HCT116 (cell line): ENCODE measurements at regions not wholly inside any gene's neighbourhood (a gene's known extent, or its start where the extent isn't known, plus 50 kb on each side); places are given as distances from the start of the nearest gene placed in this dataset.

ENCODE experiments used
- ATAC-seq: fragments of 200-7000 bp; cut with Tn5 transposase; 2 replicates; pipeline ENCODE4 v1.9.1; 2020; ENCODE audit warnings: mild to moderate bottlenecking, moderate library complexity
- BruUV-seq: library from RNA; stranded (reverse); fragments of 400-500 nt; replicated peaks from 2 replicates; lab custom pipeline; 2021; lab: Mats Ljungman, UMichigan
- CTCF ChIA-PET: fragments of 300-600 bp; sonication (Branson Sonifier 250); formaldehyde crosslinking; loops from one replicate; lab custom pipeline; 2021; ENCODE audit warnings: antibody characterized with exemption; lab: Charles Lee
- POLR2A ChIA-PET: fragments of 300-600, 350-600 bp; sonication (Branson Sonifier 250); formaldehyde crosslinking; loops from one replicate; lab custom pipeline; 2021; ENCODE audit warnings: antibody characterized with exemption; lab: Charles Lee
- RAD21 ChIA-PET, 2 experiments: fragments of 300-600 bp; sonication (Branson Sonifier 250); formaldehyde crosslinking; loops; one replicate each; lab custom pipeline; 2023; ENCODE audit warnings: low total read pairs in 2 of 2; ENCODE audit not compliant: uncharacterized antibody in 2 of 2, unreplicated experiment in 2 of 2, low non-redundant PET in 1 of 2; lab: Charles Lee
- DNase-seq: peaks from one replicate; pipeline ENCODE4 v3.0.0-alpha.2; 2010; ENCODE audit warnings: low read depth, low spot score
- H2AFZ ChIP-seq: fragments of 200-600 bp; shearing (Covaris generic), sonication (generic); 2 replicates; pipeline ENCODE4 v1.6.1; 2017; ENCODE audit warnings: low read depth, mixed run types, mixed read lengths, antibody characterized with exemption, low read length; ENCODE audit not compliant: poor library complexity, severe bottlenecking
- H3K27ac ChIP-seq: 2 replicates; pipeline ENCODE4 v1.5.1; 2012; ENCODE audit warnings: low read depth, low read length
- H3K27me3 ChIP-seq: fragments of 200-600 bp; sonication (generic); 2 replicates; pipeline ENCODE4 v1.6.1; 2016; ENCODE audit warnings: mixed run types, low read length, mixed read lengths; ENCODE audit not compliant: insufficient read depth
- H3K36me3 ChIP-seq, 2 experiments: fragments of 200-500 bp in 1 of 2; fragments of 200-600 bp in 1 of 2; sonication (Bioruptor generic) in 1 of 2; sonication (generic) in 1 of 2; 2 replicates each; pipeline versions ENCODE4 v1.5.1 to v1.6.1; 2014 to 2016; ENCODE audit warnings: low read length in 2 of 2, inconsistent platforms in 1 of 2, mixed read lengths in 1 of 2, mixed run types in 1 of 2; ENCODE audit not compliant: insufficient read depth in 2 of 2, control insufficient read depth in 1 of 2
- H3K4me1 ChIP-seq, 2 experiments: fragments of 200-600 bp in 1 of 2; sonication (generic) in 1 of 2; 2 replicates each; pipeline versions ENCODE4 v1.5.1 to v1.6.1; 2012 to 2017; ENCODE audit warnings: low read length in 2 of 2, inconsistent platforms in 1 of 2, mild to moderate bottlenecking in 1 of 2, mixed read lengths in 1 of 2, mixed run types in 1 of 2, moderate library complexity in 1 of 2; ENCODE audit not compliant: insufficient read depth in 2 of 2, control insufficient read depth in 1 of 2
- H3K4me2 ChIP-seq: fragments of 200-600 bp; sonication (generic); 2 replicates; pipeline ENCODE4 v1.6.1; 2017; ENCODE audit warnings: mixed run types, low read length, mixed read lengths
- H3K4me3 ChIP-seq, 2 experiments: fragments of 200-600 bp in 1 of 2; sonication (generic) in 1 of 2; replicated peaks in 1 of 2; 2 replicates each; pipeline ENCODE4 v1.5.1; 2011 to 2016; ENCODE audit warnings: low read length in 2 of 2, control low read depth in 1 of 2, low read depth in 1 of 2, mild to moderate bottlenecking in 1 of 2, mixed read lengths in 1 of 2, mixed run types in 1 of 2
- H3K79me2 ChIP-seq: fragments of 200-600 bp; sonication (generic); 2 replicates; pipeline ENCODE4 v1.6.1; 2017; ENCODE audit warnings: mild to moderate bottlenecking, mixed run types, low read length, moderate library complexity, mixed read lengths; ENCODE audit not compliant: insufficient read depth
- H3K9ac ChIP-seq: fragments of 200-600 bp; sonication (generic); 2 replicates; pipeline ENCODE4 v1.6.1; 2016; ENCODE audit warnings: low read length, mixed read lengths
- H3K9me2 ChIP-seq: fragments of 200-600 bp; sonication (generic), shearing (Covaris generic); 2 replicates; pipeline ENCODE4 v1.6.1; 2017; ENCODE audit warnings: mixed run types, mild to moderate bottlenecking, moderate library complexity; ENCODE audit not compliant: insufficient read depth
- H3K9me3 ChIP-seq, 2 experiments: fragments of 200-500 bp in 1 of 2; fragments of 200-600 bp in 1 of 2; sonication (Bioruptor generic) in 1 of 2; sonication (generic) in 1 of 2; 2 replicates each; pipeline ENCODE4 v1.6.1; 2014 to 2017; ENCODE audit warnings: low read length in 2 of 2, mixed read lengths in 2 of 2, inconsistent platforms in 1 of 2, low read depth in 1 of 2, mild to moderate bottlenecking in 1 of 2, mixed run types in 1 of 2, moderate library complexity in 1 of 2; ENCODE audit not compliant: control insufficient read depth in 1 of 2, insufficient read depth in 1 of 2
- H4K20me1 ChIP-seq: fragments of 200-600 bp; sonication (generic), shearing (Covaris generic); 2 replicates; pipeline ENCODE4 v1.6.1; 2017; ENCODE audit warnings: mixed run types, mild to moderate bottlenecking, moderate library complexity; ENCODE audit not compliant: insufficient read depth
- ATF3 ChIP-seq: IDR thresholded peaks from 2 replicates; pipeline ENCODE4 v1.6.1; 2012
- CBX3 ChIP-seq: IDR thresholded peaks from 2 replicates; pipeline ENCODE4 v1.6.1; 2012; ENCODE audit warnings: low read depth
- EGR1 ChIP-seq: IDR thresholded peaks from 2 replicates; pipeline ENCODE4 v1.6.1; 2012; ENCODE audit warnings: low read depth
- ELF1 ChIP-seq: IDR thresholded peaks from 2 replicates; pipeline ENCODE4 v1.6.1; 2012; ENCODE audit warnings: low read depth, borderline replicate concordance
- EZH2 ChIP-seq: fragments of 200-600 bp; sonication (generic); IDR thresholded peaks from 2 replicates; pipeline ENCODE4 v1.6.1; 2017; ENCODE audit warnings: antibody characterized with exemption, mixed run types
- EZH2phosphoT487 ChIP-seq: fragments of 200-600 bp; IDR thresholded peaks from 2 replicates; pipeline ENCODE4 v1.6.1; 2018; ENCODE audit warnings: antibody characterized with exemption, borderline replicate concordance
- FOSL1 ChIP-seq: IDR thresholded peaks from 2 replicates; pipeline ENCODE4 v1.6.1; 2012; ENCODE audit warnings: low read depth
- MAX ChIP-seq: IDR thresholded peaks from 2 replicates; pipeline ENCODE4 v1.6.1; 2012
- POLR2A ChIP-seq: IDR thresholded peaks from 2 replicates; pipeline ENCODE4 v1.7.0; 2011; ENCODE audit warnings: borderline replicate concordance; ENCODE audit not compliant: insufficient read depth, insufficient read length; ENCODE audit errors: extremely low read depth
- RAD21 ChIP-seq: IDR thresholded peaks from 2 replicates; pipeline ENCODE4 v1.6.1; 2012; ENCODE audit warnings: low read depth, mild to moderate bottlenecking
- SIN3A ChIP-seq: IDR thresholded peaks from 2 replicates; pipeline ENCODE4 v1.6.1; 2012; ENCODE audit warnings: low read depth
- SRF ChIP-seq: IDR thresholded peaks from 2 replicates; pipeline ENCODE4 v1.6.1; 2012; ENCODE audit warnings: low read depth
- TCF7L2 ChIP-seq: IDR thresholded peaks from 2 replicates; pipeline ENCODE4 v1.7.0; 2011; ENCODE audit warnings: borderline replicate concordance, inconsistent platforms; ENCODE audit not compliant: insufficient read depth, insufficient read length; ENCODE audit errors: extremely low read depth
- YY1 ChIP-seq: IDR thresholded peaks from 2 replicates; pipeline ENCODE4 v1.6.1; 2011; ENCODE audit warnings: low read length, low read depth, moderate library complexity, mild to moderate bottlenecking; ENCODE audit not compliant: insufficient replicate concordance; ENCODE audit errors: extremely low read depth
- ZBTB33 ChIP-seq: IDR thresholded peaks from 2 replicates; pipeline ENCODE4 v1.6.1; 2011; ENCODE audit warnings: mild to moderate bottlenecking, low read length, moderate library complexity; ENCODE audit not compliant: insufficient replicate concordance; ENCODE audit errors: extremely low read depth
- ZFX ChIP-seq: fragments of 450-650 bp; IDR thresholded peaks from 2 replicates; pipeline ENCODE4 v1.6.1; 2017
- ZNF274 ChIP-seq: fragments of 200-500 bp; sonication (Bioruptor generic); IDR thresholded peaks from 2 replicates; pipeline ENCODE4 v1.6.1; 2014; ENCODE audit warnings: mild to moderate bottlenecking, low read depth, low read length, inconsistent platforms
- intact Hi-C: fragments of 100-400 bp; cut with micrococcal nuclease; formaldehyde crosslinking; loops from 2 replicates; pipeline ENCODE4 v1.10.0; 2022

GRCh38 chr18:38572554-38573111, 1007.0 kb upstream of the CELF4 start:
- Histone ChIP-seq H3K4me3 (no peak overlapping the region), H3K36me3 (no peaks in the 10 kb centered on the region), H3K27ac (no peak overlapping the region), H3K9me3 (peaks cover 0 to 3% of the 10 kb centered on the region in 2 experiments; a peak in 2 of 4 replicates), H3K4me1 (no peaks in the 10 kb centered on the region), H3K9me2 (no peaks in the 10 kb centered on the region), H3K79me2 (no peaks in the 10 kb centered on the region), H2AFZ (no peak overlapping the region), H3K9ac (no peak overlapping the region), H3K27me3 (no peaks in the 10 kb centered on the region), H4K20me1 (no peaks in the 10 kb centered on the region), H3K4me2 (no peak overlapping the region)
- TF ChIP-seq CBX3 (no peak), SRF (no peak), TCF7L2 (no peak), ELF1 (no peak)
- no TSS peak for BruUV-seq
- ChIA-PET POLR2A (no interaction called here), CTCF (no interaction called here), RAD21 (no interaction called here)
- intact Hi-C loops = no loop called here
- DNase-seq (no peak), ATAC-seq (no peak)

GRCh38 chr18:38571651-38572050, 1006.1 kb upstream of the CELF4 start:
- BruUV-seq = no TSS peak

More at GRCh38 chr18:38571651-38572050, 1006.1 kb upstream of the CELF4 start:
- Histone ChIP-seq H3K9me3 (peaks cover 0 to 5% of the 10 kb centered on the region in 2 experiments; a peak in 2 of 4 replicates), H3K4me1 (no peaks in the 10 kb centered on the region), H3K27me3 (no peaks in the 10 kb centered on the region), H3K36me3 (no peaks in the 10 kb centered on the region), H3K9ac (no peak overlapping the region), H3K4me3 (no peak overlapping the region), H3K27ac (no peak overlapping the region), H3K4me2 (no peak overlapping the region), H3K79me2 (no peaks in the 10 kb centered on the region), H2AFZ (no peak overlapping the region), H3K9me2 (no peaks in the 10 kb centered on the region), H4K20me1 (no peaks in the 10 kb centered on the region)
- POLR2A ChIA-PET = no interaction called here
- DNase-seq (no peak), ATAC-seq (no peak)
- RAD21 ChIA-PET = no interaction called here
- CTCF ChIA-PET = no interaction called here
- intact Hi-C loops = no loop called here
- TF ChIP-seq EZH2phosphoT487 = no peak
- no peak for TF ChIP-seq YY1
- TF ChIP-seq FOSL1 = no peak
- TF ChIP-seq ZFX = no peak
- no peak for TF ChIP-seq SIN3A
- TF ChIP-seq SRF = no peak
- TF ChIP-seq EZH2 = no peak
- TF ChIP-seq ZBTB33 = no peak
- TF ChIP-seq POLR2A = no peak
- no peak for TF ChIP-seq MAX
- TF ChIP-seq CBX3 = no peak
- no peak for TF ChIP-seq RAD21
- TF ChIP-seq EGR1 = no peak
- TF ChIP-seq ATF3 = no peak
- no peak for TF ChIP-seq ZNF274
- TF ChIP-seq TCF7L2 = no peak
